NT2/D1 (cell line): ENCODE measurements at regions not wholly inside any gene's neighbourhood (a gene's known extent, or its start where the extent isn't known, plus 50 kb on each side); places are given as distances from the start of the nearest gene placed in this dataset.

Source experiments
- SUZ12 ChIP-seq: IDR thresholded peaks from 2 replicates; pipeline ENCODE4 v1.6.1; 2011; ENCODE audit not compliant: insufficient read length, insufficient read depth; ENCODE audit errors: extremely low read depth
- YY1 ChIP-seq: IDR thresholded peaks from 2 replicates; pipeline ENCODE4 v1.6.1; 2011; ENCODE audit not compliant: insufficient read length, insufficient read depth

GRCh38 chr11:70744396-70745185 lies 346.3 kb downstream of the CTTN start:
- TF ChIP-seq SUZ12 (no peak), YY1 (no peak)
